Cardiac muscle cell (in vitro differentiated cells and primary cell): ENCODE measurements at regions not wholly inside any gene's neighbourhood (a gene's known extent, or its start where the extent isn't known, plus 50 kb on each side); places are given as distances from the start of the nearest gene placed in this dataset.

Source experiments
- DNase-seq, 2 donors: peaks; one replicate each; pipeline versions ENCODE4 v3.0.0 to v3.0.0-alpha.2; 2010 to 2017; ENCODE audit warnings: low read depth in 1 of 2, low spot score in 1 of 2
- H3K27ac ChIP-seq: fragments of 200-600 bp; sonication (generic); 2 replicates; pipeline ENCODE4 v1.5.1; 2016
- H3K27me3 ChIP-seq: fragments of 200-600 bp; sonication (generic); 2 replicates; pipeline ENCODE4 v1.6.0; 2016; ENCODE audit warnings: control low read depth
- H3K36me3 ChIP-seq: fragments of 200-600 bp; sonication (generic); 2 replicates; pipeline ENCODE4 v1.5.1; 2016; ENCODE audit warnings: control low read depth
- H3K4me1 ChIP-seq: fragments of 200-600 bp; sonication (generic); 2 replicates; pipeline ENCODE4 v1.8.1; 2017; ENCODE audit warnings: low read depth, mild to moderate bottlenecking, mixed run types
- H3K4me3 ChIP-seq: fragments of 200-600 bp; sonication (generic); 2 replicates; pipeline ENCODE4 v1.5.1; 2016; ENCODE audit warnings: mild to moderate bottlenecking
- H3K9me3 ChIP-seq: fragments of 200-600 bp; sonication (generic); 2 replicates; pipeline ENCODE4 v1.5.1; 2017; ENCODE audit warnings: low read depth, mild to moderate bottlenecking, control low read depth
- CTCF ChIP-seq: IDR thresholded peaks from 2 replicates; pipeline ENCODE4 v1.5.1; 2012; ENCODE audit warnings: low read depth, mild to moderate bottlenecking, low read length

GRCh38 chr20:1766731-1767130, 109.2 kb upstream of the SIRPG start:
- TF ChIP-seq CTCF, result no peak
- no peak overlapping the region for H3K4me3 ChIP-seq

GRCh38 chr20:1764136-1765033, 106.8 kb upstream of the SIRPG start:
- peak; percentile 91 for TF ChIP-seq CTCF
- DNase-seq, result peak; percentile 78 to 91
- Histone ChIP-seq H3K9me3 (no peaks in the 10 kb centered on the region), H3K27ac (no peak overlapping the region), H3K27me3 (peaks cover 41% of the 10 kb centered on the region), H3K4me3 (no peak overlapping the region), H3K4me1 (no peaks in the 10 kb centered on the region), H3K36me3 (no peaks in the 10 kb centered on the region)

More at GRCh38 chr20:1766731-1767130, 109.2 kb upstream of the SIRPG start:
- no peaks in the 10 kb centered on the region for H3K36me3 ChIP-seq
- no peak for DNase-seq
- peaks cover 36% of the 10 kb centered on the region for H3K27me3 ChIP-seq
- no peaks in the 10 kb centered on the region for H3K4me1 ChIP-seq
- H3K27ac ChIP-seq, result no peak overlapping the region
- H3K9me3 ChIP-seq, result no peaks in the 10 kb centered on the region

- Histone ChIP-seq H3K4me1 (peaks cover 6% of the 10 kb centered on the region), H3K27ac (no peak overlapping the region), H3K9me3 (no peaks in the 10 kb centered on the region), H3K4me3 (no peak overlapping the region), H3K27me3 (peaks cover 26% of the 10 kb centered on the region), H3K36me3 (no peaks in the 10 kb centered on the region)
- TF ChIP-seq CTCF, result no peak
- no peak for DNase-seq
These were observed 104.0 kb upstream of the SIRPG start for GRCh38 chr20:1761598-1761997.

GRCh38 chr20:1761116-1761515, 103.5 kb upstream of the SIRPG start:
- no peak overlapping the region for H3K27ac ChIP-seq
- DNase-seq, result peak in 1 of 2 donors; percentile 76
- H3K4me3 ChIP-seq, result no peak overlapping the region
- H3K4me1 ChIP-seq, result peaks cover 6% of the 10 kb centered on the region
- H3K27me3 ChIP-seq, result peaks cover 26% of the 10 kb centered on the region
- no peaks in the 10 kb centered on the region for H3K9me3 ChIP-seq
- no peak for TF ChIP-seq CTCF
- H3K36me3 ChIP-seq, result no peaks in the 10 kb centered on the region

- H3K4me1 ChIP-seq, result peaks cover 6% of the 10 kb centered on the region
- peaks cover 21% of the 10 kb centered on the region for H3K27me3 ChIP-seq
- DNase-seq, result no peak
- no peak for TF ChIP-seq CTCF
- no peak overlapping the region for H3K27ac ChIP-seq
- H3K4me3 ChIP-seq, result no peak overlapping the region
- H3K36me3 ChIP-seq, result no peaks in the 10 kb centered on the region
- no peaks in the 10 kb centered on the region for H3K9me3 ChIP-seq
These were observed 101.2 kb upstream of the SIRPG start for GRCh38 chr20:1758765-1759164.
